NCI-H128 (cell line): ENCODE measurements at regions not wholly inside any gene's neighbourhood (a gene's known extent, or its start where the extent isn't known, plus 50 kb on each side); places are given as distances from the start of the nearest gene placed in this dataset.
"Not testable (repeated sequence)": the region's sequence is repeated elsewhere in the genome, so short reads cannot be mapped to it uniquely, and the experiment has no call there.

Source experiments
- DNase-seq: peaks from one replicate; lab custom pipeline; 2025; ENCODE audit not compliant: unreplicated experiment; lab: John Stamatoyannopoulos, UW

DNA sequence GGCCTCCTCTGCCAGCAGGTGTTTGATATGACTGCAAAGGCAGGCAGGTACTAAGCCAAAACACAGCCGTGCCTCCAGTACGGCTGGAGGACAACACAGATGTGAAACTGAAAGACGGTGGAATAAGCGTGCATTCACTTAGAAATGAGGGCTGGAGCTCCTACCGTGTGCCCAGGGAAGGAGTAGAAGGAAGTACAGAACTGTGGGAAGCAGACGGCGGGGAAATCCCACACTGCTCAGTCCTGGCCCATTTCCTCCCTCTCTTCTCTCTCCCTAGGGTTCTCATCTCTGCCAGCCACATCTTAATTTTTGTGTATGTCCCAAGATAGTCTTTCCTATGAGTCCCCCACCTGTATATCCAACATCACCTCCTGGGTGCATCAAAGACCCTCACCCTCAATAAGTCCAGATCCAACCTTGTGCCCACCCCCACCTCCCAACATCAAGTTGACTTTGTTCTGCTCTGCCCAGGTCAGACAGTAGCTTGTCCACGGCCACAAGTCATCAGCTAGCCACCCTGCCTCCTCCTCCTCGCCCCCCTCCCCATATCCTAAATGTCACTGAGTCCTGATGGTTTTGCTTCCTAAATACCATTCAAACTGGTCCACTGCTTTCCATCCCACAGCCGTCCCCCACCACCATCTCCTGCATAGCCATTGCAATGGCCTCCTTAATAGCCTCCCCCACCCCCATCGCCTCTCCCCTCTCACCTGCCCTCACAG, 77.1 kb upstream of the RPL38 start:
- no peak for DNase-seq

- DNase-seq, result no peak
Observed at GRCh38 chr17:74126959-74127358, 76.5 kb upstream of the RPL38 start.

DNA sequence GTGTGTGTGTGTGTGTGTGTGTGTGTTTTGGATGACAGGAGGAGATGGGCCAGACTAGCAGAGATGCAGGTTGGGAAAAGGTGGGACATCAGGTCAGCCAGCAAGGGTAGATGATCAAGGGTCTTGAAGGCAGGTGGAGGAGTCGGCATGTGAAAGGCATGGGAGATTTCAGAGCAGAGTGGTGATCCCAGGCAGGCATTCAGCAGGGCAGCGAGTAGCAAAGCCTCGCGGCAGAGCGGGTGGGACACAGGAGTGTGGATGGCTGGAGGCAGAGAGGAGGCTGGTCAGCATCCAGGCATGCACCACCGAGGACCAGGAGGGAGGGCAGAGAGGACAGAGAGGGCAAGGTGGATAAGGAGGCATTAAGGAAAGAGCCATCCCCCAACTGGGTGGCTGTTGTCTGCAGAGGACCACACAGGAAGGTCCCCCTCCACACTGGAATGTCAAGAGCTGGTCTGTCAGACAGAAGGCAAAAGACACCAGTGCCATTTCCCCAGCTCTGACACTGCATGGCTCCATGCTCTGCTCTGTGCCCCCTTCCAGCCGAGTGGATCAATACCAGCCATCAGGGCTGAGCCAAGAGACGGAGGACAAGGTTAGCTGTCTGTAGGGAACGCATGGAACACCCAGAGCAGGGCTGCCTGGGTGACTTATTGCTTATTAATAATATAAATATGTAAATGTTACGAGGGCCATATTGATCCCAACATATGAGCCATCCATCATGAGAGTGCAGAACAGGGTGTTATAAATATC, 74.8 kb upstream of the RPL38 start:
- no peak for DNase-seq

- DNase-seq, result not testable (repeated sequence)
Observed at GRCh38 chr17:74129800-74130199, 73.7 kb upstream of the RPL38 start.

GRCh38 chr17:74130276-74130675, 73.2 kb upstream of the RPL38 start:
- no peak for DNase-seq

DNA sequence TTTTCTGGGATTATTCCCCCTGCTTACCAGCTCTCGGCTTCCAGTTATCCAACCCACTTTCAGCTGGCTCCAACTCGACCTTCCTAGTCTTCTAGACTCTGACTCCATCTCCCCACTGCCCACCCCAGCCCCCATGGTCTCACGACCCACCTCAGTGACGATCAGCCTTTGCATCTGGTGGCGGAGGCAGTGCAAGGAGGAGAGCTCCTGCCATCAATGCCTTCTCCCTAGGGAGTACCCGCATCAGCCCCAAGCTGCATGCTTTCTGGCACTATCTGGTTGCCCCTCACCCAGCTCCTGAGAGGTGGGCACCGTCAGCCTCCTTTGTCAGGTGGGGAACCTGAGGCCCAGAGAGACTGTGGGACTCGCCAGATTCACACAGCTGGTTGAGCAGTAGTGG, 72.6 kb upstream of the RPL38 start:
- DNase-seq, result no peak

- DNase-seq, result no peak
Observed at GRCh38 chr17:74132354-74132753, 71.1 kb upstream of the RPL38 start.

- no peak for DNase-seq
Observed at GRCh38 chr17:74133740-74134139, 69.7 kb upstream of the RPL38 start.

- not testable (repeated sequence) for DNase-seq
Observed at GRCh38 chr17:74134234-74134633, 69.2 kb upstream of the RPL38 start.

DNA sequence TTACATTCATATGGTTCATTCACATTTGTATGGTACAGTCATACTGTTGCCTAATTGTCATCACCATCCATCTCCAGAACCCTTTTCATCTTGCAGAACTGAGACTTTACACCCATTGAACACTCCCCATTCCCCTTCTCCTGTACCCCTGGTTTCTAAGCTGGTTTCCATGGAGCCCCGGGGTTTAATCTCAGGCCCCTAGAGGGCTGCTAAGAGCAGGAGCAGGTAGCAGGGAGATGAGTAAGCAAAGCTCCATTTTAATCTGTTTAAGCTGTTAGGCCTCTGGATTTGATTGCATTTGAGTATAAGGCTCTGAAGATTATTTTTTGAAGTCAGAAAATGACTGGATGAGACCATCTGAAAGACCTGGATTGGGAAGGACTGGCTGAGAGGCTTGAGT, 68.5 kb upstream of the RPL38 start:
- no peak for DNase-seq

- DNase-seq, result no peak
Observed at GRCh38 chr17:74135391-74136167, 67.9 kb upstream of the RPL38 start.

- DNase-seq, result no peak
Observed at GRCh38 chr17:74137416-74137815, 66.1 kb upstream of the RPL38 start.

GRCh38 chr17:74139120-74139519, 64.4 kb upstream of the RPL38 start:
- no peak for DNase-seq

- DNase-seq, result no peak
Observed at GRCh38 chr17:74140282-74140681, 63.2 kb upstream of the RPL38 start.

GRCh38 chr17:74141612-74142011, 61.9 kb upstream of the RPL38 start:
- DNase-seq, result no peak

DNA sequence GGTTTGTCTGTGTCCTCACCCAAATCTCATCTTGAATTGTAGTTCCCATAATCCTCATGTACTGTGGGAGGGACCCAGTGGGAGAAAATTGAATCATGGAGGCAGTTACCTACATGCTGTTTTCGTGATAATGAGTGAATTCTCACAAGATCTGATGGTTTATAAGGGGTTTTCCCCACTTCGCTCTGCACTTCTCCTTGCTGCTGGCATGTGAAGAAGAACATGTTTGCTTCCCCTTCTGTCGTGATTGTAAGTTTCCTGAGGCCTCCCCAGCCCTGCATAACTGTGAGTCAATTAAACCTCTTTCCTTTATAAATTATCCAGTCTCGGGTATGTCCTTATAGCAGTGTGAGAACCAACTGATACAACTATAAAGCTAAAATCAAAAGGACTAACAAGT, 60.2 kb upstream of the RPL38 start:
- not testable (repeated sequence) for DNase-seq

- no peak for DNase-seq
Observed at GRCh38 chr17:74145756-74146155, 57.7 kb upstream of the RPL38 start.

GRCh38 chr17:74146196-74146595, 57.3 kb upstream of the RPL38 start:
- no peak for DNase-seq

GRCh38 chr17:74147056-74147835, 56.2 kb upstream of the RPL38 start:
- no peak for DNase-seq

- no peak for DNase-seq
Observed at GRCh38 chr17:74147966-74148365, 55.5 kb upstream of the RPL38 start.

- no peak for DNase-seq
Observed at GRCh38 chr17:74148446-74148845, 55.0 kb upstream of the RPL38 start.
